ENCODE measurements at regions not wholly inside any gene's neighbourhood (a gene's known extent, or its start where the extent isn't known, plus 50 kb on each side); places are given as distances from the start of the nearest gene placed in this dataset.

DNA sequence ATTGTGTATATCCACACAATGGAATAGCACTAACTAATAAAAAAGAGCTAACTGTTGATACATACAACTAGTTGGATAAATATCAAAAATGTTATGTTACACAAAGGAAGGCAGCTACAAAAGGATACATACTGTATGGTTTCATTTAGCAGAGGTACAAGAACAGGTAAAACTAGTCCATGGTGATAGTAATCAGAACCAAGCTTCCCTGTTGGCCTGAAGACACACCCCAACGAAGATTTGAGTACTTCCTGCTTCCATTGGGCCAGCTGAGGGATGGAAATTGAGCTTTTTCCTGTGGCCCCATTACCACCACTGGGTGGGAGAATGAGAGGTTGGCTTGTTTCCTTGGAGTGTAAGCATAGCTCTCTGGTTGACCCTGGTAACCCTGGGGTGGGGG, 117.3 kb upstream of the CADPS start:
- ChIA-PET CTCF (no interaction called here), POLR2A (no interaction called here)
- H3K27ac ChIP-seq (ENCODE audit: low read depth, low read length): no peak overlapping the region
- no peaks in the 10 kb centered on the region for H3K9me3 ChIP-seq (ENCODE audit: control insufficient read depth in 2 of 3, low read length in 3 of 3)
- Mint-ChIP-seq H3K36me3 (peaks cover 0 to 5% (median 0%) of the 10 kb centered on the region in 5 donors), H3K4me3 (no peak overlapping the region), H3K9me3 (peaks cover 0 to 22% (median 8%) of the 10 kb centered on the region in 11 donors), H3K4me1 (peaks cover 0 to 1% (median 0%) of the 10 kb centered on the region in 7 donors), H3K27me3 (peaks cover 0 to 4% (median 0%) of the 10 kb centered on the region in 5 donors), H3K27ac (no peak overlapping the region)
- intact Hi-C loops (cut with micrococcal nuclease): no loop called here
- no peaks in the 10 kb centered on the region for H3K36me3 ChIP-seq (ENCODE audit: control insufficient read depth in 2 of 3, insufficient read depth in 3 of 3, low read length in 3 of 3)
- ATAC-seq (no peak), DNase-seq (no peak)
- H3K4me1 ChIP-seq (ENCODE audit: control insufficient read depth in 2 of 2, insufficient read depth in 2 of 2, low read length in 2 of 2): no peaks in the 10 kb centered on the region
- H3K4me3 ChIP-seq (ENCODE audit: low read length): no peak overlapping the region
- H3K27me3 ChIP-seq (ENCODE audit: control insufficient read depth in 2 of 2, insufficient read depth in 2 of 2, low read length in 2 of 2): no peaks in the 10 kb centered on the region

DNA sequence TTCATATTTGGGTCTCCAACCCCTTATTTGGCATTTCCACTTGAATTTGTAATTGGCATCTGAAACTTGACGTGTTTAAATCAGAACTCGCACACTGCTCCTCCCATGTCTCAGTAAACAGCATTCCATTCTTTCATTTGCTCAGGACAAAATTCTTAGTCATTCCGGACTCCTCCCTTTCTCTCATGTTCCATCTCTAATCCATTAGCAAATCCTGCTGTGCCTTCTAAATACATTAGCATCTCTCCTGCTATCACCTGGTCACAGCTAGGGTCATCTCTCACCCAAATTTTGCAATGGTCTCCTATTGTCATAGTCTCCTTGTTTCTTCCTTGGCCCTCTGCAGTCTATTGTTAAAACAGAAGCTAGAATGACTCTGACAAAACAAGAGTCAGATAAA, 119.9 kb upstream of the CADPS start:
- no peak overlapping the region for H3K4me3 Mint-ChIP-seq
- peaks cover 0 to 23% (median 6%) of the 10 kb centered on the region in 11 donors for H3K9me3 Mint-ChIP-seq
- ATAC-seq: no peak
- H3K4me1 Mint-ChIP-seq: peaks cover 0 to 1% (median 0%) of the 10 kb centered on the region in 7 donors
- peaks cover 0 to 4% (median 0%) of the 10 kb centered on the region in 5 donors for H3K27me3 Mint-ChIP-seq
- no peak for DNase-seq
- Histone ChIP-seq H3K36me3 (ENCODE audit: control insufficient read depth in 2 of 3, insufficient read depth in 3 of 3, low read length in 3 of 3) (no peaks in the 10 kb centered on the region), H3K4me1 (ENCODE audit: control insufficient read depth in 2 of 2, insufficient read depth in 2 of 2, low read length in 2 of 2) (no peaks in the 10 kb centered on the region), H3K27me3 (ENCODE audit: control insufficient read depth in 2 of 2, insufficient read depth in 2 of 2, low read length in 2 of 2) (no peaks in the 10 kb centered on the region), H3K27ac (ENCODE audit: low read depth, low read length) (no peak overlapping the region), H3K4me3 (ENCODE audit: low read length) (no peak overlapping the region), H3K9me3 (ENCODE audit: control insufficient read depth in 2 of 3, low read length in 3 of 3) (no peaks in the 10 kb centered on the region)
- no peak overlapping the region for H3K27ac Mint-ChIP-seq
- ChIA-PET POLR2A (no interaction called here), CTCF (no interaction called here)
- H3K36me3 Mint-ChIP-seq: peaks cover 0 to 5% (median 0%) of the 10 kb centered on the region in 5 donors
- intact Hi-C loops (cut with micrococcal nuclease): no loop called here

DNA sequence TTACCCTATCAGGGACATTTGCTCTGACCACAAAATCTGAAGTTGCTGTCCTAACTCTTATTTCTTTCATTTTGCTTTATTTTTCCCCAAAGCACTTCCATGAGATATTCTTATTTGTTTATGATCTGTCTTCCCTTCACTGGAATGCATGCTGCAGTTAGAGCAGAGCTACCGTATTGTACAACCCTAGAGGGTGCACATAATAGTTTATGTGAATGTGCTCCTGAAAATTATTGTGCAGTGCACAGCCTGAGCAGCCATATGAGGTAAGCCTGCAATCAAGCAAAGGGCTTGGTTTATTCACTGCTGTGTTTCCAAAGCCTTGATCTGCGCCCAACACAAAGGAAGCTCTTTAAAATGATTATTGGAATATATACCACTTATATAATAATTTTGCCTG, 120.3 kb upstream of the CADPS start:
- H3K36me3 ChIP-seq (ENCODE audit: control insufficient read depth in 2 of 3, insufficient read depth in 3 of 3, low read length in 3 of 3): no peaks in the 10 kb centered on the region
- peaks cover 0 to 4% (median 0%) of the 10 kb centered on the region in 5 donors for H3K27me3 Mint-ChIP-seq
- ATAC-seq: no peak
- H3K9me3 Mint-ChIP-seq: peaks cover 0 to 23% (median 5%) of the 10 kb centered on the region in 11 donors
- DNase-seq: no peak
- intact Hi-C loops (cut with micrococcal nuclease): no loop called here
- H3K4me3 Mint-ChIP-seq: no peak overlapping the region
- no peaks in the 10 kb centered on the region for H3K27me3 ChIP-seq (ENCODE audit: control insufficient read depth in 2 of 2, insufficient read depth in 2 of 2, low read length in 2 of 2)
- H3K4me3 ChIP-seq (ENCODE audit: low read length): no peak overlapping the region
- H3K36me3 Mint-ChIP-seq: peaks cover 0 to 5% (median 0%) of the 10 kb centered on the region in 5 donors
- no peak overlapping the region for H3K27ac Mint-ChIP-seq
- no peaks in the 10 kb centered on the region for H3K9me3 ChIP-seq (ENCODE audit: control insufficient read depth in 2 of 3, low read length in 3 of 3)
- CTCF ChIA-PET: no interaction called here
- peaks cover 0 to 1% (median 0%) of the 10 kb centered on the region in 7 donors for H3K4me1 Mint-ChIP-seq
- no peak overlapping the region for H3K27ac ChIP-seq (ENCODE audit: low read depth, low read length)
- POLR2A ChIA-PET: no interaction called here
- no peaks in the 10 kb centered on the region for H3K4me1 ChIP-seq (ENCODE audit: control insufficient read depth in 2 of 2, insufficient read depth in 2 of 2, low read length in 2 of 2)

- ChIA-PET POLR2A (no interaction called here), CTCF (no interaction called here)
- Mint-ChIP-seq H3K27ac (no peak overlapping the region), H3K4me1 (peaks cover 0 to 1% (median 0%) of the 10 kb centered on the region in 7 donors), H3K4me3 (no peak overlapping the region), H3K36me3 (peaks cover 0 to 5% (median 0%) of the 10 kb centered on the region in 5 donors), H3K9me3 (peaks cover 0 to 24% (median 4%) of the 10 kb centered on the region in 11 donors), H3K27me3 (peaks cover 0 to 4% (median 0%) of the 10 kb centered on the region in 5 donors)
- ATAC-seq (no peak), DNase-seq (no peak)
- Histone ChIP-seq H3K27me3 (ENCODE audit: control insufficient read depth in 2 of 2, insufficient read depth in 2 of 2, low read length in 2 of 2) (no peaks in the 10 kb centered on the region), H3K9me3 (ENCODE audit: control insufficient read depth in 2 of 3, low read length in 3 of 3) (no peaks in the 10 kb centered on the region), H3K4me1 (ENCODE audit: control insufficient read depth in 2 of 2, insufficient read depth in 2 of 2, low read length in 2 of 2) (no peaks in the 10 kb centered on the region), H3K27ac (ENCODE audit: low read depth, low read length) (no peak overlapping the region), H3K36me3 (ENCODE audit: control insufficient read depth in 2 of 3, insufficient read depth in 3 of 3, low read length in 3 of 3) (no peaks in the 10 kb centered on the region), H3K4me3 (ENCODE audit: low read length) (no peak overlapping the region)
- intact Hi-C loops (cut with micrococcal nuclease): no loop called here
These were observed 122.2 kb upstream of the CADPS start for GRCh38 chr3:62997369-62997768.

- H3K4me3 Mint-ChIP-seq: no peak overlapping the region
- peaks cover 0 to 34% (median 9%) of the 10 kb centered on the region in 11 donors for H3K9me3 Mint-ChIP-seq
- H3K27me3 ChIP-seq (ENCODE audit: control insufficient read depth in 2 of 2, insufficient read depth in 2 of 2, low read length in 2 of 2): no peaks in the 10 kb centered on the region
- H3K36me3 Mint-ChIP-seq: peaks cover 0 to 5% (median 0%) of the 10 kb centered on the region in 5 donors
- ATAC-seq (no peak), DNase-seq (no peak)
- intact Hi-C loops (cut with micrococcal nuclease): no loop called here
- H3K27ac ChIP-seq (ENCODE audit: low read depth, low read length): no peak overlapping the region
- peaks cover 0 to 1% (median 0%) of the 10 kb centered on the region in 7 donors for H3K4me1 Mint-ChIP-seq
- peaks cover 0 to 4% (median 0%) of the 10 kb centered on the region in 5 donors for H3K27me3 Mint-ChIP-seq
- H3K36me3 ChIP-seq (ENCODE audit: control insufficient read depth in 2 of 3, insufficient read depth in 3 of 3, low read length in 3 of 3): no peaks in the 10 kb centered on the region
- no peak overlapping the region for H3K27ac Mint-ChIP-seq
- ChIA-PET CTCF (no interaction called here), POLR2A (no interaction called here)
- no peaks in the 10 kb centered on the region for H3K9me3 ChIP-seq (ENCODE audit: control insufficient read depth in 2 of 3, low read length in 3 of 3)
- H3K4me3 ChIP-seq (ENCODE audit: low read length): no peak overlapping the region
- no peaks in the 10 kb centered on the region for H3K4me1 ChIP-seq (ENCODE audit: control insufficient read depth in 2 of 2, insufficient read depth in 2 of 2, low read length in 2 of 2)
These were observed 123.9 kb upstream of the CADPS start for GRCh38 chr3:62999158-62999557.

GRCh38 chr3:62999791-63000190, 124.6 kb upstream of the CADPS start:
- Histone ChIP-seq H3K9me3 (ENCODE audit: control insufficient read depth in 2 of 3, low read length in 3 of 3) (no peaks in the 10 kb centered on the region), H3K27ac (ENCODE audit: low read depth, low read length) (no peak overlapping the region), H3K4me3 (ENCODE audit: low read length) (no peak overlapping the region), H3K4me1 (ENCODE audit: control insufficient read depth in 2 of 2, insufficient read depth in 2 of 2, low read length in 2 of 2) (no peaks in the 10 kb centered on the region), H3K36me3 (ENCODE audit: control insufficient read depth in 2 of 3, insufficient read depth in 3 of 3, low read length in 3 of 3) (no peaks in the 10 kb centered on the region), H3K27me3 (ENCODE audit: control insufficient read depth in 2 of 2, insufficient read depth in 2 of 2, low read length in 2 of 2) (no peaks in the 10 kb centered on the region)
- intact Hi-C loops (cut with micrococcal nuclease): no loop called here
- peaks cover 0 to 1% (median 0%) of the 10 kb centered on the region in 7 donors for H3K4me1 Mint-ChIP-seq
- H3K4me3 Mint-ChIP-seq: no peak overlapping the region
- ATAC-seq (no peak), DNase-seq (no peak)
- ChIA-PET CTCF (no interaction called here), POLR2A (no interaction called here)
- H3K27me3 Mint-ChIP-seq: peaks cover 0 to 4% (median 0%) of the 10 kb centered on the region in 5 donors
- no peak overlapping the region for H3K27ac Mint-ChIP-seq
- H3K36me3 Mint-ChIP-seq: peaks cover 0 to 5% (median 0%) of the 10 kb centered on the region in 5 donors
- H3K9me3 Mint-ChIP-seq: peaks cover 0 to 34% (median 12%) of the 10 kb centered on the region in 11 donors

DNA sequence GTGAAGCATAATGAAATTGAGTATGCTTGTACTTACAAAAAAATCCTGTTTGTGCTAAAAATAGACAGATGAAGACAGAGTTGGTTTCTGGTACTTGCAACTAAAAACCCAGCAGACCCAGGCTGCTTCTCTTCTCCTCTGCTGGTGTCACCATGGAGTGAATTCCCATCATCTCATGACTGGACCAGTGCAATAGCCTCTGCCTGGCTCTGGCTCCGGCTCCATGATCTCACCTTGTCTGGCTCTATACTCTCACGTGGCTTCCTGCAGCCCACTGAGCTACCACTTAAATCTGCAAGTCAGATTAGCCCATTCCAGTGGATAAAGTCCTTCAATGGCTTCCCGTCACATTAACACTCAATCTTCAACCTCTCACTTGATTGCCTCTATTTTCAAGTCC, 129.2 kb upstream of the CADPS start:
- Histone ChIP-seq H3K36me3 (ENCODE audit: control insufficient read depth in 2 of 3, insufficient read depth in 3 of 3, low read length in 3 of 3) (no peaks in the 10 kb centered on the region), H3K27me3 (ENCODE audit: control insufficient read depth in 2 of 2, insufficient read depth in 2 of 2, low read length in 2 of 2) (no peaks in the 10 kb centered on the region), H3K4me1 (ENCODE audit: control insufficient read depth in 2 of 2, insufficient read depth in 2 of 2, low read length in 2 of 2) (no peaks in the 10 kb centered on the region), H3K9me3 (ENCODE audit: control insufficient read depth in 2 of 3, low read length in 3 of 3) (no peaks in the 10 kb centered on the region), H3K27ac (ENCODE audit: low read depth, low read length) (no peak overlapping the region), H3K4me3 (ENCODE audit: low read length) (no peak overlapping the region)
- intact Hi-C loops (cut with micrococcal nuclease): no loop called here
- POLR2A ChIA-PET: no interaction called here
- Mint-ChIP-seq H3K9me3 (peaks cover 0 to 17% (median 8%) of the 10 kb centered on the region in 11 donors), H3K36me3 (no peaks in the 10 kb centered on the region), H3K4me1 (no peaks in the 10 kb centered on the region), H3K4me3 (no peak overlapping the region), H3K27me3 (no peaks in the 10 kb centered on the region), H3K27ac (no peak overlapping the region)
- CTCF ChIA-PET: no interaction called here
- DNase-seq (no peak), ATAC-seq (no peak)

All from naive thymus-derived CD4-positive, alpha-beta T cell (primary cell).